GM23338 (cell line): ENCODE measurements at regions not wholly inside any gene's neighbourhood (a gene's known extent, or its start where the extent isn't known, plus 50 kb on each side); places are given as distances from the start of the nearest gene placed in this dataset.

ENCODE experiments used
- ATAC-seq: fragments of 200-7000 bp; cut with Tn5 transposase; 3 replicates; pipeline ENCODE4 v1.9.1; 2020
- DNase-seq: peaks from one replicate; pipeline ENCODE4 v3.0.0-alpha.2; 2015; ENCODE audit warnings: low spot score
- H2AFZ ChIP-seq: fragments of 200-600 bp; sonication (generic); 2 replicates; pipeline ENCODE4 v1.8.0; 2016; ENCODE audit warnings: antibody characterized with exemption, mild to moderate bottlenecking, moderate library complexity
- H3F3A ChIP-seq: fragments of 200-600 bp; sonication (generic); replicated peaks from 2 replicates; pipeline ENCODE4 v1.8.0; 2017; ENCODE audit warnings: antibody characterized with exemption, mixed run types, low read depth
- H3K27ac ChIP-seq: fragments of 200-600 bp; sonication (generic); 2 replicates; pipeline ENCODE4 v1.6.1; 2016; ENCODE audit warnings: low read depth
- H3K27me3 ChIP-seq: fragments of 200-600 bp; sonication (generic); 2 replicates; pipeline ENCODE4 v1.8.0; 2016; ENCODE audit warnings: mild to moderate bottlenecking, mixed run types, moderate library complexity; ENCODE audit not compliant: insufficient read depth
- H3K36me3 ChIP-seq: fragments of 200-600 bp; sonication (generic); 2 replicates; pipeline ENCODE4 v1.8.0; 2016; ENCODE audit warnings: mild to moderate bottlenecking; ENCODE audit not compliant: insufficient read depth
- H3K4me1 ChIP-seq: fragments of 200-600 bp; sonication (generic); 2 replicates; pipeline ENCODE4 v1.8.0; 2016; ENCODE audit warnings: mild to moderate bottlenecking, moderate library complexity; ENCODE audit not compliant: insufficient read depth
- H3K4me2 ChIP-seq: fragments of 200-600 bp; sonication (generic); 2 replicates; pipeline ENCODE4 v1.7.1; 2017; ENCODE audit warnings: mixed run types
- H3K4me3 ChIP-seq: fragments of 200-600 bp; sonication (generic); 2 replicates; pipeline ENCODE4 v1.6.1; 2016; ENCODE audit warnings: mixed run types
- H3K79me2 ChIP-seq: fragments of 200-600 bp; sonication (generic); replicated peaks from 2 replicates; pipeline ENCODE4 v1.8.0; 2017; ENCODE audit warnings: mild to moderate bottlenecking; ENCODE audit not compliant: insufficient read depth
- H3K9me2 ChIP-seq: fragments of 200-600 bp; sonication (generic); 2 replicates; pipeline ENCODE4 v1.8.0; 2017; ENCODE audit not compliant: insufficient read depth
- H4K20me1 ChIP-seq: fragments of 200-600 bp; sonication (generic); replicated peaks from 2 replicates; pipeline ENCODE4 v1.8.0; 2017; ENCODE audit warnings: mild to moderate bottlenecking; ENCODE audit not compliant: insufficient read depth
- H3K27ac Mint-ChIP-seq: 2 replicates; pipeline ENCODE4 v1.8.0; 2020; ENCODE audit warnings: inconsistent platforms, mild to moderate bottlenecking, moderate library complexity, mixed read lengths
- H3K27me3 Mint-ChIP-seq: 3 replicates; pipeline ENCODE4 v1.8.0; 2022; ENCODE audit warnings: low read depth, mild to moderate bottlenecking, moderate library complexity, mixed read lengths, inconsistent platforms; ENCODE audit not compliant: insufficient read depth, poor library complexity
- H3K36me3 Mint-ChIP-seq: 3 replicates; pipeline ENCODE4 v1.8.0; 2021; ENCODE audit warnings: low read depth, mild to moderate bottlenecking, inconsistent platforms, moderate library complexity, mixed read lengths
- H3K4me1 Mint-ChIP-seq: 3 replicates; pipeline ENCODE4 v1.8.0; 2020; ENCODE audit warnings: mild to moderate bottlenecking, inconsistent platforms, mixed read lengths
- H3K4me3 Mint-ChIP-seq: 3 replicates; pipeline ENCODE4 v1.8.0; 2021; ENCODE audit warnings: moderate library complexity, mild to moderate bottlenecking, inconsistent platforms, mixed read lengths
- H3K9me3 Mint-ChIP-seq: 3 replicates; pipeline ENCODE4 v1.8.0; 2020; ENCODE audit warnings: moderate library complexity, mild to moderate bottlenecking, inconsistent platforms, mixed read lengths
- CREB1 ChIP-seq: fragments of 250-450 bp; sonication (Bioruptor Pico); IDR thresholded peaks from 2 replicates; pipeline ENCODE4 v1.5.0; 2020; ENCODE audit warnings: low read depth, mild to moderate bottlenecking, moderate library complexity
- CTCF ChIP-seq, 2 experiments: fragments of 200-600 bp in 1 of 2; sonication (generic) in 1 of 2; conservative IDR thresholded peaks; 2 replicates each; pipeline versions ENCODE4 v1.5.1 to v1.6.1; 2016 to 2017; ENCODE audit warnings: antibody characterized with exemption in 2 of 2, low read depth in 2 of 2, mild to moderate bottlenecking in 2 of 2, moderate library complexity in 1 of 2
- EZH2 ChIP-seq: fragments of 200-600 bp; sonication (generic); IDR thresholded peaks from one replicate; pipeline ENCODE4 v1.8.0; 2017; ENCODE audit warnings: antibody characterized with exemption, mild to moderate bottlenecking, low read depth; ENCODE audit not compliant: unreplicated experiment
- EZH2phosphoT487 ChIP-seq: fragments of 200-600 bp; sonication (generic); IDR thresholded peaks from one replicate; pipeline ENCODE4 v1.8.1; 2018; ENCODE audit warnings: antibody characterized with exemption; ENCODE audit not compliant: unreplicated experiment
- NANOG ChIP-seq: IDR thresholded peaks from 2 replicates; pipeline ENCODE4 v1.6.1; 2016; ENCODE audit warnings: antibody characterized with exemption, borderline replicate concordance
- POLR2AphosphoS5 ChIP-seq: IDR thresholded peaks from 2 replicates; pipeline ENCODE4 v1.6.1; 2016; ENCODE audit warnings: antibody characterized with exemption, low read depth
- STAT1 ChIP-seq: IDR thresholded peaks from one replicate; pipeline ENCODE4 v1.6.1; 2016; ENCODE audit warnings: antibody characterized with exemption; ENCODE audit not compliant: unreplicated experiment
- ZNF114 ChIP-seq: fragments of 250-450 bp; sonication (Bioruptor Pico); IDR thresholded peaks from 2 replicates; pipeline ENCODE4 v1.5.0; 2020; ENCODE audit warnings: mild to moderate bottlenecking, moderate library complexity
- ZNF331 ChIP-seq: fragments of 250-450 bp; sonication (Bioruptor Pico); IDR thresholded peaks from 2 replicates; pipeline ENCODE4 v1.5.0; 2020; ENCODE audit warnings: low read depth, mild to moderate bottlenecking, moderate library complexity
- ZNF462 ChIP-seq: fragments of 250-450 bp; sonication (Bioruptor Pico); IDR thresholded peaks from 2 replicates; pipeline ENCODE4 v1.5.0; 2020; ENCODE audit warnings: mild to moderate bottlenecking, moderate library complexity
- TF ChIP-seq, protein P1 (sequence below): IDR thresholded peaks from one replicate; pipeline ENCODE4 v1.6.1; 2018; ENCODE audit warnings: antibody characterized with exemption; ENCODE audit not compliant: unreplicated experiment

GRCh38 chr5:52010454-52010853 is 627.2 kb downstream of the ISL1 start:
- Histone ChIP-seq H3K27me3 (no peaks in the 10 kb centered on the region), H3K9me2 (no peaks in the 10 kb centered on the region), H2AFZ (no peak overlapping the region), H3K4me1 (peaks cover 8% of the 10 kb centered on the region; the same call in 1 of the 2 replicates), H3K27ac (no peak overlapping the region), H3F3A (no peaks in the 10 kb centered on the region), H3K4me3 (no peak overlapping the region), H3K36me3 (no peaks in the 10 kb centered on the region), H3K79me2 (no peaks in the 10 kb centered on the region), H4K20me1 (no peaks in the 10 kb centered on the region), H3K4me2 (no peak overlapping the region)
- Mint-ChIP-seq H3K27me3 (no peaks in the 10 kb centered on the region), H3K4me1 (peaks cover 17% of the 10 kb centered on the region), H3K27ac (no peak overlapping the region), H3K4me3 (no peak overlapping the region), H3K9me3 (no peaks in the 10 kb centered on the region), H3K36me3 (no peaks in the 10 kb centered on the region)
- no peak for TF ChIP-seq NANOG
- no peak for TF ChIP-seq ZNF462
- TF ChIP-seq CREB1 (CRISPR knock-in tag), result no peak
- TF ChIP-seq ZNF331 (CRISPR knock-in tag), result no peak
- no peak for TF ChIP-seq ZNF114 (CRISPR knock-in tag)
- no peak for TF ChIP-seq CTCF (conservative IDR thresholded peaks at IDR 0.05; ENCODE audit: low read depth in 2 of 2)
- TF ChIP-seq POLR2AphosphoS5, result no peak
- no peak for TF ChIP-seq EZH2
- no peak for TF ChIP-seq STAT1
- TF ChIP-seq, protein P1, sequence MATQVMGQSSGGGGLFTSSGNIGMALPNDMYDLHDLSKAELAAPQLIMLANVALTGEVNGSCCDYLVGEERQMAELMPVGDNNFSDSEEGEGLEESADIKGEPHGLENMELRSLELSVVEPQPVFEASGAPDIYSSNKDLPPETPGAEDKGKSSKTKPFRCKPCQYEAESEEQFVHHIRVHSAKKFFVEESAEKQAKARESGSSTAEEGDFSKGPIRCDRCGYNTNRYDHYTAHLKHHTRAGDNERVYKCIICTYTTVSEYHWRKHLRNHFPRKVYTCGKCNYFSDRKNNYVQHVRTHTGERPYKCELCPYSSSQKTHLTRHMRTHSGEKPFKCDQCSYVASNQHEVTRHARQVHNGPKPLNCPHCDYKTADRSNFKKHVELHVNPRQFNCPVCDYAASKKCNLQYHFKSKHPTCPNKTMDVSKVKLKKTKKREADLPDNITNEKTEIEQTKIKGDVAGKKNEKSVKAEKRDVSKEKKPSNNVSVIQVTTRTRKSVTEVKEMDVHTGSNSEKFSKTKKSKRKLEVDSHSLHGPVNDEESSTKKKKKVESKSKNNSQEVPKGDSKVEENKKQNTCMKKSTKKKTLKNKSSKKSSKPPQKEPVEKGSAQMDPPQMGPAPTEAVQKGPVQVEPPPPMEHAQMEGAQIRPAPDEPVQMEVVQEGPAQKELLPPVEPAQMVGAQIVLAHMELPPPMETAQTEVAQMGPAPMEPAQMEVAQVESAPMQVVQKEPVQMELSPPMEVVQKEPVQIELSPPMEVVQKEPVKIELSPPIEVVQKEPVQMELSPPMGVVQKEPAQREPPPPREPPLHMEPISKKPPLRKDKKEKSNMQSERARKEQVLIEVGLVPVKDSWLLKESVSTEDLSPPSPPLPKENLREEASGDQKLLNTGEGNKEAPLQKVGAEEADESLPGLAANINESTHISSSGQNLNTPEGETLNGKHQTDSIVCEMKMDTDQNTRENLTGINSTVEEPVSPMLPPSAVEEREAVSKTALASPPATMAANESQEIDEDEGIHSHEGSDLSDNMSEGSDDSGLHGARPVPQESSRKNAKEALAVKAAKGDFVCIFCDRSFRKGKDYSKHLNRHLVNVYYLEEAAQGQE, result no peak
- TF ChIP-seq EZH2phosphoT487, result no peak
- ATAC-seq, result no peak
- no peak for DNase-seq
